ENCODE measurements at regions not wholly inside any gene's neighbourhood (a gene's known extent, or its start where the extent isn't known, plus 50 kb on each side); places are given as distances from the start of the nearest gene placed in this dataset.
"Not testable (repeated sequence)": the region's sequence is repeated elsewhere in the genome, so short reads cannot be mapped to it uniquely, and the experiment has no call there.

GRCh38 chr10:71011141-71011540 is 122.8 kb upstream of the PCBD1 start:
- DNase-seq = no peak

GRCh38 chr10:71014021-71014805 is 125.8 kb upstream of the PCBD1 start:
- Mint-ChIP-seq H3K36me3 (ENCODE audit: low read depth) (no peaks in the 10 kb centered on the region), H3K4me1 (peaks cover 32% of the 10 kb centered on the region), H3K9me3 (no peaks in the 10 kb centered on the region), H3K4me3 (no peak overlapping the region), H3K27ac (no peak overlapping the region), H3K27me3 (ENCODE audit: low read depth, poor library complexity) (peaks cover 34% of the 10 kb centered on the region)
- no peak for TF ChIP-seq CTCF (IDR thresholded peaks at IDR 0.05)
- no peak for DNase-seq

More at GRCh38 chr10:71011141-71011540, 122.8 kb upstream of the PCBD1 start:
- no peaks in the 10 kb centered on the region for H3K9me3 Mint-ChIP-seq
- H3K27ac Mint-ChIP-seq = no peak overlapping the region
- H3K36me3 Mint-ChIP-seq (ENCODE audit: low read depth) = no peaks in the 10 kb centered on the region
- no peak for TF ChIP-seq CTCF (IDR thresholded peaks at IDR 0.05)
- H3K27me3 Mint-ChIP-seq (ENCODE audit: low read depth, poor library complexity) = peaks cover 21% of the 10 kb centered on the region
- H3K4me1 Mint-ChIP-seq = peaks cover 58% of the 10 kb centered on the region
- H3K4me3 Mint-ChIP-seq = no peak overlapping the region

- DNase-seq = no peak
- no peak for TF ChIP-seq CTCF (IDR thresholded peaks at IDR 0.05)
- Mint-ChIP-seq H3K4me3 (no peak overlapping the region), H3K4me1 (peaks cover 17% of the 10 kb centered on the region), H3K27ac (no peak overlapping the region), H3K9me3 (peaks cover 7% of the 10 kb centered on the region), H3K27me3 (ENCODE audit: low read depth, poor library complexity) (peaks cover 39% of the 10 kb centered on the region), H3K36me3 (ENCODE audit: low read depth) (no peaks in the 10 kb centered on the region)
Observed at GRCh38 chr10:71015674-71016073, 127.3 kb upstream of the PCBD1 start.

GRCh38 chr10:71020061-71020460 is 131.7 kb upstream of the PCBD1 start:
- not testable (repeated sequence) for H3K4me1 Mint-ChIP-seq; H3K36me3 Mint-ChIP-seq (ENCODE audit: low read depth); DNase-seq; H3K4me3 Mint-ChIP-seq; H3K27ac Mint-ChIP-seq
- Mint-ChIP-seq H3K9me3 (peaks cover 21% of the 10 kb centered on the region), H3K27me3 (ENCODE audit: low read depth, poor library complexity) (peaks cover 27% of the 10 kb centered on the region)

- Mint-ChIP-seq H3K36me3 (ENCODE audit: low read depth) (no peaks in the 10 kb centered on the region), H3K27ac (no peak overlapping the region)
Observed at GRCh38 chr10:71021402-71021801, 133.0 kb upstream of the PCBD1 start.

GRCh38 chr10:71023704-71024283 is 135.4 kb upstream of the PCBD1 start:
- Mint-ChIP-seq H3K4me1 (no peaks in the 10 kb centered on the region), H3K4me3 (no peak overlapping the region), H3K27me3 (ENCODE audit: low read depth, poor library complexity) (peaks cover 23% of the 10 kb centered on the region), H3K36me3 (ENCODE audit: low read depth) (no peaks in the 10 kb centered on the region), H3K27ac (no peak overlapping the region), H3K9me3 (peaks cover 21% of the 10 kb centered on the region)
- no peak for DNase-seq
- no peak for TF ChIP-seq CTCF (IDR thresholded peaks at IDR 0.05)

More at GRCh38 chr10:71021402-71021801, 133.0 kb upstream of the PCBD1 start:
- Mint-ChIP-seq H3K4me3 (no peak overlapping the region), H3K27me3 (ENCODE audit: low read depth, poor library complexity) (peaks cover 25% of the 10 kb centered on the region), H3K4me1 (no peaks in the 10 kb centered on the region), H3K9me3 (peaks cover 21% of the 10 kb centered on the region)
- no peak for DNase-seq
- TF ChIP-seq CTCF (IDR thresholded peaks at IDR 0.05) = no peak

All from nephron progenitor cell (in vitro differentiated cells).